Calu3 (cell line): ENCODE measurements at regions not wholly inside any gene's neighbourhood (a gene's known extent, or its start where the extent isn't known, plus 50 kb on each side); places are given as distances from the start of the nearest gene placed in this dataset.
"Not testable (repeated sequence)": the region's sequence is repeated elsewhere in the genome, so short reads cannot be mapped to it uniquely, and the experiment has no call there.

Experiments used
- BruUV-seq: library from RNA; stranded (reverse); fragments of 400-500 nt; replicated peaks from 2 replicates; lab custom pipeline; 2021; lab: Mats Ljungman, UMichigan
- CTCF ChIA-PET: fragments of 300-600 bp; sonication (Branson Sonifier 250); formaldehyde crosslinking; loops from one replicate; lab custom pipeline; 2022; ENCODE audit warnings: antibody characterized with exemption; lab: Charles Lee
- DNase-seq: peaks from one replicate; pipeline ENCODE4 v3.0.0; 2022
- H3K27ac Mint-ChIP-seq: one replicate; pipeline ENCODE4 v1.8.0; 2022; ENCODE audit warnings: mixed read lengths; ENCODE audit not compliant: unreplicated experiment
- H3K27me3 Mint-ChIP-seq: one replicate; pipeline ENCODE4 v1.8.0; 2022; ENCODE audit warnings: mixed read lengths; ENCODE audit not compliant: unreplicated experiment
- H3K36me3 Mint-ChIP-seq: one replicate; pipeline ENCODE4 v1.8.0; 2022; ENCODE audit warnings: mild to moderate bottlenecking, moderate library complexity, mixed read lengths; ENCODE audit not compliant: insufficient read depth, unreplicated experiment
- H3K4me1 Mint-ChIP-seq: one replicate; pipeline ENCODE4 v1.8.0; 2022; ENCODE audit warnings: mild to moderate bottlenecking, low read depth, mixed read lengths; ENCODE audit not compliant: unreplicated experiment
- H3K4me3 Mint-ChIP-seq: one replicate; pipeline ENCODE4 v1.8.0; 2022; ENCODE audit warnings: mild to moderate bottlenecking, low read depth, moderate library complexity, mixed read lengths; ENCODE audit not compliant: unreplicated experiment
- H3K9me3 Mint-ChIP-seq: one replicate; pipeline ENCODE4 v1.8.0; 2022; ENCODE audit warnings: low read depth, mixed read lengths; ENCODE audit not compliant: unreplicated experiment
- CTCF ChIP-seq: fragments of 200-600 bp; IDR thresholded peaks from one replicate; pipeline ENCODE4 v1.8.0; 2022; ENCODE audit warnings: antibody characterized with exemption; ENCODE audit not compliant: unreplicated experiment
- intact Hi-C: fragments of 100-400 bp; cut with micrococcal nuclease; formaldehyde crosslinking; loops from one replicate; pipeline ENCODE4 v1.10.0; 2022; ENCODE audit not compliant: unreplicated experiment

- CTCF ChIA-PET: interaction anchor here (0.7 kb wide), 1 partner anchor 304 kb away, joined by 3 read pairs; no protein-coding TSS in a partner anchor
- no peak for TF ChIP-seq CTCF
- Mint-ChIP-seq H3K4me3 (no peak overlapping the region), H3K36me3 (no peaks in the 10 kb centered on the region), H3K4me1 (no peaks in the 10 kb centered on the region), H3K27ac (no peak overlapping the region), H3K27me3 (no peaks in the 10 kb centered on the region), H3K9me3 (peaks cover 22% of the 10 kb centered on the region)
- intact Hi-C loops: no loop called here
- no TSS peak for BruUV-seq
- no peak for DNase-seq
Measured at GRCh38 chr19:32070101-32070500, 275.3 kb upstream of the ZNF507 start.

DNA sequence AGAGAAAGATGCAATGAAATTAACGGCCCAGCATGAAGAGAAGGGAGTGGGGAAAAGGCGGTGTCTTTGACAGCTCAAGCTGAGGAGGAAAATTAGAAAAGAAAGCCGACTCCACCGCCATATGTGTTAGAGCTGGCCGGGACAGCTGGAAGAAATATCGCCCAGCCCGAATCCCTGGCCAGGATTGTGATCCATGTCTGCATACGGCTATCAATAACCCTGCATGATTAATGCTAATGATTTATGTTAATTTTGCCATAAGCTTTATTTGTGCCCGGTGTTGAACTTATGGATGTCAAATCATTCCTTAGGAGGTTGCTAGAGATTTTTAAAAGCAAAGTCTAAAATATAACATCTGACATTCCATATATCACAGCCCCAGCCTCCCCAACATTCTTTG, 263.4 kb upstream of the ZNF507 start:
- BruUV-seq: no TSS peak
- Mint-ChIP-seq H3K4me3 (no peak overlapping the region), H3K4me1 (no peaks in the 10 kb centered on the region), H3K36me3 (no peaks in the 10 kb centered on the region), H3K27ac (no peak overlapping the region), H3K27me3 (no peaks in the 10 kb centered on the region), H3K9me3 (peaks cover 16% of the 10 kb centered on the region)
- CTCF ChIA-PET: no interaction called here
- intact Hi-C loops: no loop called here
- TF ChIP-seq CTCF: no peak
- DNase-seq: no peak

- intact Hi-C loops, H3K27ac Mint-ChIP-seq: not testable (repeated sequence)
- peaks cover 22% of the 10 kb centered on the region for H3K9me3 Mint-ChIP-seq
Measured at GRCh38 chr19:32084756-32085363, 260.6 kb upstream of the ZNF507 start.

GRCh38 chr19:32091241-32091640, 254.2 kb upstream of the ZNF507 start:
- peaks cover 23% of the 10 kb centered on the region for H3K9me3 Mint-ChIP-seq
- no peaks in the 10 kb centered on the region for H3K27me3 Mint-ChIP-seq
- no TSS peak for BruUV-seq

More at GRCh38 chr19:32084756-32085363, 260.6 kb upstream of the ZNF507 start:
- CTCF ChIA-PET, H3K27me3 Mint-ChIP-seq, BruUV-seq, H3K4me3 Mint-ChIP-seq, H3K4me1 Mint-ChIP-seq, DNase-seq, H3K36me3 Mint-ChIP-seq: not testable (repeated sequence)

More at GRCh38 chr19:32091241-32091640, 254.2 kb upstream of the ZNF507 start:
- no peak overlapping the region for H3K27ac Mint-ChIP-seq
- H3K4me1 Mint-ChIP-seq: no peaks in the 10 kb centered on the region
- DNase-seq: no peak
- H3K4me3 Mint-ChIP-seq: no peak overlapping the region
- TF ChIP-seq CTCF: no peak
- CTCF ChIA-PET: no interaction called here
- H3K36me3 Mint-ChIP-seq: no peaks in the 10 kb centered on the region
- intact Hi-C loops: no loop called here
